ENCODE measurements at regions not wholly inside any gene's neighbourhood (a gene's known extent, or its start where the extent isn't known, plus 50 kb on each side); places are given as distances from the start of the nearest gene placed in this dataset.

- ChIA-PET SMC1A (ENCODE audit: uncharacterized antibody, unreplicated experiment) (no interaction called here), RAD21 (ENCODE audit: unreplicated experiment) (no interaction called here), CTCF (no interaction called here), POLR2A (no interaction called here)
- no peak overlapping the region for H3K27ac ChIP-seq (ENCODE audit: control insufficient read depth, insufficient read depth)
- no peak for ATAC-seq
- no peaks in the 10 kb centered on the region for H3K27me3 ChIP-seq (replicated peaks in 1 of 2; ENCODE audit: control insufficient read depth in 2 of 2, insufficient read depth in 2 of 2, low read length in 1 of 2)
- H3K9ac ChIP-seq (ENCODE audit: control insufficient read depth, insufficient read depth, low read length) = no peak overlapping the region
- in situ Hi-C loops (cut with MboI) = no loop called here
- FAIRE-seq = no peak
- H3K4me3 ChIP-seq = no peak overlapping the region
- no peak overlapping the region for H2AFZ ChIP-seq (ENCODE audit: control insufficient read depth, low read depth, low read length)
- no peaks in the 10 kb centered on the region for H3K36me3 ChIP-seq (ENCODE audit: control insufficient read depth in 2 of 2, insufficient read depth in 2 of 2, low read length in 1 of 2)
- H3K9me3 ChIP-seq (replicated peaks; ENCODE audit: control insufficient read depth, insufficient read depth, low read length) = no peaks in the 10 kb centered on the region
- WGBS (ENCODE audit: insufficient coverage, insufficient replicate concordance, low lambda C conversion rate, missing lambda C conversion rate) = 0% methylated on average over 1 of the region's 1 CpG
- no peak overlapping the region for H3K4me2 ChIP-seq (ENCODE audit: control insufficient read depth, insufficient read depth)
- H4K20me1 ChIP-seq (ENCODE audit: control insufficient read depth, insufficient read depth) = no peaks in the 10 kb centered on the region
- BruUV-seq (replicated peaks) = no TSS peak
- intact Hi-C loops (cut with micrococcal nuclease; ENCODE audit: unreplicated experiment) = no loop called here
- H3K79me2 ChIP-seq (ENCODE audit: control insufficient read depth, insufficient read depth, low read length) = no peaks in the 10 kb centered on the region
- TF ChIP-seq MLLT1 (IDR thresholded peaks at IDR 0.05) (no peak), NFXL1 (IDR thresholded peaks at IDR 0.05; ENCODE audit: borderline replicate concordance) (no peak), CREB1 (IDR thresholded peaks at IDR 0.05; ENCODE audit: low read depth) (no peak), BCL11A (IDR thresholded peaks at IDR 0.05; ENCODE audit: low read depth, low read length) (no peak), USF2 (IDR thresholded peaks at IDR 0.05; ENCODE audit: borderline replicate concordance, low read depth, low read length) (no peak), RAD21 (IDR thresholded peaks at IDR 0.05; ENCODE audit: insufficient read depth, low read depth, low read length) (no peak), EED (IDR thresholded peaks at IDR 0.05; ENCODE audit: low read depth) (no peak), RB1 (IDR thresholded peaks at IDR 0.05; ENCODE audit: borderline replicate concordance) (no peak), SMC3 (IDR thresholded peaks at IDR 0.05; ENCODE audit: borderline replicate concordance, low read length) (no peak), ASH2L (IDR thresholded peaks at IDR 0.05; ENCODE audit: borderline replicate concordance, low read depth) (no peak), HDGF (IDR thresholded peaks at IDR 0.05) (no peak), TBL1XR1 (IDR thresholded peaks at IDR 0.05; ENCODE audit: low read depth, low read length) (no peak), RBBP5 (conservative IDR thresholded peaks at IDR 0.05) (no peak), POLR2AphosphoS5 (IDR thresholded peaks at IDR 0.05; ENCODE audit: low read length) (no peak)
- H3K4me1 ChIP-seq (ENCODE audit: control insufficient read depth, insufficient read depth, low read length) = no peaks in the 10 kb centered on the region
- DNase-seq (ENCODE audit: low read depth, low spot score) = no peak
Measured at GRCh38 chr5:23613566-23613965, 106.2 kb downstream of the PRDM9 start.

Measured in GM12878 (cell line).